DND-41 (cell line): ENCODE measurements at regions not wholly inside any gene's neighbourhood (a gene's known extent, or its start where the extent isn't known, plus 50 kb on each side); places are given as distances from the start of the nearest gene placed in this dataset.

Experiments used
- ATAC-seq: fragments of 200-7000 bp; cut with Tn5 transposase; 3 replicates; pipeline ENCODE4 v1.9.1; 2021; ENCODE audit warnings: low read depth; ENCODE audit not compliant: insufficient read depth
- DNase-seq: peaks from one replicate; pipeline ENCODE4 v3.0.0-alpha.2; 2020
- H2AFZ ChIP-seq: 2 replicates; pipeline ENCODE4 v1.6.0; 2012; ENCODE audit warnings: low read depth, low read length
- H3K27ac ChIP-seq: 2 replicates; pipeline ENCODE4 v1.5.1; 2012; ENCODE audit warnings: low read length, inconsistent platforms
- H3K27me3 ChIP-seq: fragments of 200-600 bp; sonication (generic); 2 replicates; pipeline ENCODE4 v1.6.0; 2012; ENCODE audit warnings: low read length, mild to moderate bottlenecking, inconsistent platforms; ENCODE audit not compliant: insufficient read depth, poor library complexity
- H3K36me3 ChIP-seq: 2 replicates; pipeline ENCODE4 v1.5.1; 2012; ENCODE audit warnings: low read length, inconsistent platforms; ENCODE audit not compliant: insufficient read depth
- H3K4me1 ChIP-seq: 2 replicates; pipeline ENCODE4 v1.5.1; 2012; ENCODE audit warnings: mild to moderate bottlenecking, low read length; ENCODE audit not compliant: insufficient read depth
- H3K4me2 ChIP-seq: 2 replicates; pipeline ENCODE4 v1.6.0; 2012; ENCODE audit warnings: mild to moderate bottlenecking, moderate library complexity, low read length, inconsistent platforms; ENCODE audit not compliant: insufficient read depth
- H3K4me3 ChIP-seq, 2 experiments: fragments of 200-600 bp in 1 of 2; shearing (Covaris generic) in 1 of 2; 2 replicates each; pipeline ENCODE4 v1.5.1; 2012 to 2016; ENCODE audit warnings: inconsistent platforms in 2 of 2, low read length in 2 of 2, mild to moderate bottlenecking in 2 of 2, low read depth in 1 of 2, moderate library complexity in 1 of 2
- H3K79me2 ChIP-seq: 2 replicates; pipeline ENCODE4 v1.6.0; 2012; ENCODE audit warnings: low read length, inconsistent platforms; ENCODE audit not compliant: insufficient read depth
- H3K9ac ChIP-seq: 2 replicates; pipeline ENCODE4 v1.6.0; 2012; ENCODE audit warnings: low read depth, mild to moderate bottlenecking, inconsistent platforms, low read length, moderate library complexity
- H3K9me3 ChIP-seq: 2 replicates; pipeline ENCODE4 v1.5.1; 2012; ENCODE audit warnings: low read length, moderate library complexity, mild to moderate bottlenecking, inconsistent platforms; ENCODE audit not compliant: insufficient read depth, severe bottlenecking
- H4K20me1 ChIP-seq: 2 replicates; pipeline ENCODE4 v1.6.0; 2012; ENCODE audit warnings: low read length; ENCODE audit not compliant: insufficient read depth
- CTCF ChIP-seq: IDR thresholded peaks from 2 replicates; pipeline ENCODE4 v1.5.1; 2012; ENCODE audit warnings: borderline replicate concordance, low read length, moderate library complexity, mild to moderate bottlenecking; ENCODE audit not compliant: poor library complexity, severe bottlenecking; ENCODE audit errors: extremely low read depth
- EZH2 ChIP-seq: IDR thresholded peaks from 3 replicates; pipeline ENCODE4 v1.6.1; 2012; ENCODE audit warnings: borderline replicate concordance, low read depth, mild to moderate bottlenecking, moderate library complexity, low read length, inconsistent platforms; ENCODE audit not compliant: severe bottlenecking

- Histone ChIP-seq H3K4me1 (no peaks in the 10 kb centered on the region), H3K9me3 (no peaks in the 10 kb centered on the region), H3K4me2 (no peak overlapping the region), H3K27ac (no peak overlapping the region), H3K79me2 (no peaks in the 10 kb centered on the region), H2AFZ (no peak overlapping the region), H3K9ac (no peak overlapping the region), H3K36me3 (no peaks in the 10 kb centered on the region), H3K4me3 (no peak overlapping the region), H3K27me3 (no peaks in the 10 kb centered on the region), H4K20me1 (no peaks in the 10 kb centered on the region)
- ATAC-seq (no peak), DNase-seq (no peak)
- no peak for TF ChIP-seq CTCF
- no peak for TF ChIP-seq EZH2
Measured at GRCh38 chr18:44061438-44061837, 619.2 kb upstream of the SETBP1 start.

- Histone ChIP-seq H3K4me2 (no peak overlapping the region), H2AFZ (no peak overlapping the region), H3K9ac (no peak overlapping the region), H3K79me2 (no peaks in the 10 kb centered on the region), H3K27me3 (no peaks in the 10 kb centered on the region), H4K20me1 (no peaks in the 10 kb centered on the region), H3K27ac (no peak overlapping the region), H3K9me3 (no peaks in the 10 kb centered on the region), H3K4me1 (no peaks in the 10 kb centered on the region), H3K36me3 (no peaks in the 10 kb centered on the region), H3K4me3 (no peak overlapping the region)
- DNase-seq = no peak
- no peak for ATAC-seq
- TF ChIP-seq EZH2 = no peak
Measured at GRCh38 chr18:44062345-44062744, 618.3 kb upstream of the SETBP1 start.

GRCh38 chr18:44065206-44065605 lies 615.5 kb upstream of the SETBP1 start:
- H3K27me3 ChIP-seq = no peaks in the 10 kb centered on the region
- no peak for ATAC-seq

GRCh38 chr18:44066541-44066940 lies 614.1 kb upstream of the SETBP1 start:
- no peaks in the 10 kb centered on the region for H4K20me1 ChIP-seq
- ATAC-seq = no peak
- no peaks in the 10 kb centered on the region for H3K36me3 ChIP-seq
- no peak for DNase-seq
- H3K79me2 ChIP-seq = no peaks in the 10 kb centered on the region
- H3K4me1 ChIP-seq = no peaks in the 10 kb centered on the region
- H2AFZ ChIP-seq = no peak overlapping the region
- no peak overlapping the region for H3K27ac ChIP-seq
- H3K4me2 ChIP-seq = no peak overlapping the region
- H3K9me3 ChIP-seq = no peaks in the 10 kb centered on the region
- H3K9ac ChIP-seq = no peak overlapping the region
- H3K27me3 ChIP-seq = no peaks in the 10 kb centered on the region
- TF ChIP-seq EZH2 (no peak), CTCF (no peak)
- H3K4me3 ChIP-seq = no peak overlapping the region

More at GRCh38 chr18:44065206-44065605, 615.5 kb upstream of the SETBP1 start:
- Histone ChIP-seq H3K9ac (no peak overlapping the region), H3K79me2 (no peaks in the 10 kb centered on the region), H3K4me2 (no peak overlapping the region), H3K27ac (no peak overlapping the region), H3K4me1 (no peaks in the 10 kb centered on the region), H2AFZ (no peak overlapping the region), H3K36me3 (no peaks in the 10 kb centered on the region), H3K4me3 (no peak overlapping the region), H3K9me3 (no peaks in the 10 kb centered on the region), H4K20me1 (no peaks in the 10 kb centered on the region)
- TF ChIP-seq CTCF = no peak
- TF ChIP-seq EZH2 = no peak
- no peak for DNase-seq
